ENCODE measurements at regions not wholly inside any gene's neighbourhood (a gene's known extent, or its start where the extent isn't known, plus 50 kb on each side); places are given as distances from the start of the nearest gene placed in this dataset.

DNA sequence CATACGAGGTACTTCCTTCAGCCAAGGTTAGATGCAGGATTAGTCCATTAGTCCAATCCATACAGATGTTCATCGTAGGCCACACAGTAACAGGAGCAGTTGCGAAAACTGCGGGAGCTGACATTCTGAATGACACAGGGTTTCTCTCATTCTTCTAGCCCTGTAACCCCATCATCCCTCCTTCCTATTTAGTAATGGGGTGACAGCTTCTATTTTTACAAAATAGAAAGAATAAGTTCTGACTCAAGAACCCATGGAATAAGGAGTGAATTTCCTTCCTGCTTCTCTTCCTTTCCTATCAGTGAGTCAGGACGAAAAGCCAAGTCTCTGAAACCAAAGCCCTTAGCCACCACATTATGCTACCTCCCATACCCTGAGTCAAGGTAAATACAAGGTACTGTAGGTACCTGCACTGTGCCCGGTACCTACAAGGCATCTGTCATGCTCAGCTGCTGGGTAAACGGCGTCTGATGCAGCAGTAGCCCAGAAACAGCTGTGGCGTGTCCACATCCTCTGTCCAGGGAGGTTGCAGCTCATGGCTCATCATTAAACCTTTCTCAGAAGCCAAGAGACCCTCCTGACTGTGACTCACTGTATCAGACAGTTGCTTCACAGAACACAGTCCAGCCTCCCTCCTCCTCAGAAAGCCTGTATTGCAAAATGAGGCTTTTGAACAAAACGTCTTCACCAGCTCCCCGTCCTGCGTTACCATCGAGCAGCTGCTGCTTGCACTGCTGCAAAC, 84.2 kb downstream of the ESM1 start:
- POLR2A ChIA-PET = no interaction called here
- no peak overlapping the region for H3K27ac Mint-ChIP-seq
- Histone ChIP-seq H3K9me3 (ENCODE audit: control insufficient read depth in 2 of 3, low read length in 3 of 3) (no peaks in the 10 kb centered on the region), H3K4me1 (ENCODE audit: control insufficient read depth in 2 of 2, insufficient read depth in 2 of 2, low read length in 2 of 2) (peaks cover 0 to 10% of the 10 kb centered on the region in 2 donors), H3K27me3 (ENCODE audit: control insufficient read depth in 2 of 2, insufficient read depth in 2 of 2, low read length in 2 of 2) (no peaks in the 10 kb centered on the region), H3K36me3 (ENCODE audit: control insufficient read depth in 2 of 3, insufficient read depth in 3 of 3, low read length in 3 of 3) (no peaks in the 10 kb centered on the region), H3K27ac (ENCODE audit: low read depth, low read length) (no peak overlapping the region), H3K4me3 (ENCODE audit: low read length) (no peak overlapping the region)
- H3K4me1 Mint-ChIP-seq = peaks cover 6 to 38% (median 10%) of the 10 kb centered on the region in 7 donors
- H3K27me3 Mint-ChIP-seq = peaks cover 17 to 64% (median 25%) of the 10 kb centered on the region in 5 donors
- H3K36me3 Mint-ChIP-seq = no peaks in the 10 kb centered on the region
- no peak overlapping the region for H3K4me3 Mint-ChIP-seq
- ATAC-seq (no peak), DNase-seq (no peak)
- CTCF ChIA-PET = interaction anchor here (3.5 kb wide), 1 partner anchor 258 kb away, joined by 13 read pairs; the partner anchor contains the start of gene GPX8
- H3K9me3 Mint-ChIP-seq = no peaks in the 10 kb centered on the region
- intact Hi-C loops (cut with micrococcal nuclease) = loop anchor here in 1 of 2 donors (10.0 kb wide), 1 partner anchor 324 kb away; the partner anchor contains the start of gene MCIDAS

DNA sequence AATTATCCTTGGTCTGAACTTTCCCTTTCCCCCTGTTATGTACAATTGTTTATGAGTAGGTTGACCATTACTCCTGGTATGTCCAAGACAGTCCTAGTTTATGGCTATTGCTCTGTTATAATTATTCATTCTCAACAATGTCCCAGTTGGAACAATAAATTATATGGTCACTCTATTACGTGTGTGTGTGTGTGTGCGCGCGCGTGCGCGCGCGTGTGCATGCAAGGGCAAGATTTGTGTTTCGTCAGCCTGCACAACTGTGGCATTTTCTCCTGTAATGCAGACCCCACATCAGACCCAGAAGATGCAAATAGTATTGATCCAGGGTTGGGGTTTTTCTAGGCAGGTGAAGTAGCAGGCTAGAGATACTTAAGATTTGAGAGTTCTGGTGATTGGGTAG, 88.4 kb downstream of the ESM1 start:
- ChIA-PET POLR2A (no interaction called here), CTCF (interaction anchor here (2.8 kb wide), 1 partner anchor 9 kb away, joined by 10 read pairs; no protein-coding TSS in a partner anchor)
- Histone ChIP-seq H3K27ac (ENCODE audit: low read depth, low read length) (no peak overlapping the region), H3K27me3 (ENCODE audit: control insufficient read depth in 2 of 2, insufficient read depth in 2 of 2, low read length in 2 of 2) (no peaks in the 10 kb centered on the region), H3K4me3 (ENCODE audit: low read length) (no peak overlapping the region), H3K9me3 (ENCODE audit: control insufficient read depth in 2 of 3, low read length in 3 of 3) (no peaks in the 10 kb centered on the region), H3K36me3 (ENCODE audit: control insufficient read depth in 2 of 3, insufficient read depth in 3 of 3, low read length in 3 of 3) (no peaks in the 10 kb centered on the region), H3K4me1 (ENCODE audit: control insufficient read depth in 2 of 2, insufficient read depth in 2 of 2, low read length in 2 of 2) (no peaks in the 10 kb centered on the region)
- Mint-ChIP-seq H3K27ac (no peak overlapping the region), H3K4me1 (peaks cover 1 to 13% (median 5%) of the 10 kb centered on the region in 7 donors), H3K36me3 (no peaks in the 10 kb centered on the region), H3K27me3 (peaks cover 17 to 75% (median 24%) of the 10 kb centered on the region in 5 donors), H3K4me3 (no peak overlapping the region), H3K9me3 (no peaks in the 10 kb centered on the region)
- ATAC-seq = no peak
- DNase-seq = no peak
- intact Hi-C loops (cut with micrococcal nuclease) = no loop called here

DNA sequence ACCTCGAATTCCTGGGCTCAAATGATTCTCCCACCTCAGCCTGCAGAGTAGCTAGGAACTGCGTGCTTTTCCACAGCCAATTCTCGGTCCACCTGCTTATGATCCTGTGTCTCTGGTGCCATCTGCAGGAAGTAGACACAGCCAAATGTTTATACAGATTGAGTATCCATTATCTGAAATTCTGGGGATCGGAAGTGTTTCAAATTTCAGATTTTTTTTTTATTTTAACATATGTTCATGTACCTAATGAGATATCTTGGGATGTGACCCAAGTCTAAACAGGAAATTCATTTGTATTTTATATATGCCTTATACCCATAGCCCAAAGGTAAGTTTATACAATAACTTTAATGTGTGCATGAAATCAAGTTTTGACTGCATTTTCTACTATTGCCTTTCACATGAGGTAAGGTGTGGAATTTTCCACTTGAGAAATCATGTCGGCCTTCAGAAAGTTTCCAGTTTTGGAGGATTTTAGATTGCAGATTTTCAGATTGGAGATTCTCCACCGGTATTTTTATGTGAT, 89.5 kb downstream of the ESM1 start:
- peaks cover 17 to 81% (median 27%) of the 10 kb centered on the region in 5 donors for H3K27me3 Mint-ChIP-seq
- no peak for DNase-seq
- CTCF ChIA-PET = interaction anchor here (0.9 to 2.8 kb wide), 5 partner anchors 10 to 264 kb away, joined by 3 to 10 read pairs (median 6); partner anchors contain the start of gene GPX8

DNA sequence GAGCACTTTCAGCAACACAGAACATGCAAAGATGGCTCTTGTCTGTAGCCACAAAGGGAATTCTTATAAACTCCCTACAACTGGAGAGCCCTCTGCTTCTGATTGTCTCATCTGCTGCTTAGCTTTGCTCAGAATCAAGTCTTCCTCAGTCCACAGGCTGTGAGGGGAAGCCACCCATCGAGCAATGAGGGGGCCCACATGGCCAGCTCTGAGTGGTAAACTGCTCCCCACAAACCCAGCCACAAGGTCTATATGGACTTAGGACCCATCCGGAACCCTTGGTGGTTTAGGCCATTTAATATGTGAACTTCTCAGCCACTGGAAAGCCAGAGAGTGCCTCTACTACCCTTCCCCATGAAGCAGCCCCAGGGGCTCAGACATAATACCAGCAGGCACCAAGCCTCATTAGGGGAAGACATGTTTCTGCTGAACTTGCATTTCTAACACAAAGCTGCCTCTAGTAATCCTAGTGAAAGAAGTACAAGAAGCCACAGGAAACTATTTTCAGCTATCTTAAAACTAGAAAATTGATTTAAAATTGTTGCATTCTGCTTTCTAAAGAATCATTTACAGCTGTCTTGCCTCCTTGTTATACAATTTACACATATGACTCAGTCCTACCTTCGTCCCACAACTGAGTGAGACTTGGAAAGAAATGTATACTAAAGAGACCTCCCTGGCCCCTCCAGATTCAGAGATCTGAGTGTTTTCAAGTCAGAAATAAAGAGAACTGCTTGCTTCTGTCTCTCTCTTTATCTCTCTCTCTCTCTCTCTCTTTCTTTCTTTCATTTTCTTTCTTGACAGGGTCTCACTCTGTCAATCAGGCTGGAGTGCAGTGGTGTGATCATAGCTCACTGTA, 90.2 kb downstream of the ESM1 start:
- peak; percentile 6 for ATAC-seq
- ChIA-PET CTCF (interaction anchor here (0.6 to 2.8 kb wide), 8 partner anchors 10 to 378 kb away, joined by 3 to 10 read pairs (median 6); partner anchors contain the start of gene GPX8), POLR2A (interaction anchor here (0.9 kb wide), 2 partner anchors 13 to 249 kb away, joined by 3 read pairs; no protein-coding TSS in a partner anchor)
- Histone ChIP-seq H3K36me3 (ENCODE audit: control insufficient read depth in 2 of 3, insufficient read depth in 3 of 3, low read length in 3 of 3) (no peaks in the 10 kb centered on the region), H3K4me3 (ENCODE audit: low read length) (no peak overlapping the region), H3K4me1 (ENCODE audit: control insufficient read depth in 2 of 2, insufficient read depth in 2 of 2, low read length in 2 of 2) (no peaks in the 10 kb centered on the region), H3K27me3 (ENCODE audit: control insufficient read depth in 2 of 2, insufficient read depth in 2 of 2, low read length in 2 of 2) (no peaks in the 10 kb centered on the region), H3K27ac (ENCODE audit: low read depth, low read length) (no peak overlapping the region), H3K9me3 (ENCODE audit: control insufficient read depth in 2 of 3, low read length in 3 of 3) (no peaks in the 10 kb centered on the region)
- DNase-seq = no peak
- H3K36me3 Mint-ChIP-seq = no peaks in the 10 kb centered on the region
- intact Hi-C loops (cut with micrococcal nuclease) = loop anchor here in 1 of 2 donors (2.0 kb wide), 1 partner anchor 378 kb away; the partner anchor contains the start of gene SNX18
- peaks cover 19 to 83% (median 28%) of the 10 kb centered on the region in 5 donors for H3K27me3 Mint-ChIP-seq
- H3K9me3 Mint-ChIP-seq = no peaks in the 10 kb centered on the region
- H3K27ac Mint-ChIP-seq = peak overlapping the region in 4 of 9 donors; percentile 2 to 52 (median 38)
- H3K4me3 Mint-ChIP-seq = peak overlapping the region in 8 of 10 donors; percentile 20 to 77 (median 66)
- H3K4me1 Mint-ChIP-seq = peaks cover under 1 to 6% (median 5%) of the 10 kb centered on the region in 7 donors

More for the DNA sequence above, 89.5 kb downstream of the ESM1 start:
- Histone ChIP-seq H3K4me1 (ENCODE audit: control insufficient read depth in 2 of 2, insufficient read depth in 2 of 2, low read length in 2 of 2) (no peaks in the 10 kb centered on the region), H3K27ac (ENCODE audit: low read depth, low read length) (no peak overlapping the region), H3K27me3 (ENCODE audit: control insufficient read depth in 2 of 2, insufficient read depth in 2 of 2, low read length in 2 of 2) (no peaks in the 10 kb centered on the region), H3K4me3 (ENCODE audit: low read length) (no peak overlapping the region), H3K9me3 (ENCODE audit: control insufficient read depth in 2 of 3, low read length in 3 of 3) (no peaks in the 10 kb centered on the region), H3K36me3 (ENCODE audit: control insufficient read depth in 2 of 3, insufficient read depth in 3 of 3, low read length in 3 of 3) (no peaks in the 10 kb centered on the region)
- POLR2A ChIA-PET = no interaction called here
- ATAC-seq = peak; percentile 57
- Mint-ChIP-seq H3K36me3 (no peaks in the 10 kb centered on the region), H3K4me1 (peaks cover 1 to 6% (median 5%) of the 10 kb centered on the region in 7 donors), H3K9me3 (no peaks in the 10 kb centered on the region), H3K27ac (peak overlapping the region in 4 of 9 donors; percentile 2 to 52 (median 38)), H3K4me3 (peak overlapping the region in 8 of 10 donors; percentile 20 to 77 (median 66))
- intact Hi-C loops (cut with micrococcal nuclease) = loop anchor here in 1 of 2 donors (2.0 kb wide), 1 partner anchor 379 kb away; the partner anchor contains the start of gene SNX18

DNA sequence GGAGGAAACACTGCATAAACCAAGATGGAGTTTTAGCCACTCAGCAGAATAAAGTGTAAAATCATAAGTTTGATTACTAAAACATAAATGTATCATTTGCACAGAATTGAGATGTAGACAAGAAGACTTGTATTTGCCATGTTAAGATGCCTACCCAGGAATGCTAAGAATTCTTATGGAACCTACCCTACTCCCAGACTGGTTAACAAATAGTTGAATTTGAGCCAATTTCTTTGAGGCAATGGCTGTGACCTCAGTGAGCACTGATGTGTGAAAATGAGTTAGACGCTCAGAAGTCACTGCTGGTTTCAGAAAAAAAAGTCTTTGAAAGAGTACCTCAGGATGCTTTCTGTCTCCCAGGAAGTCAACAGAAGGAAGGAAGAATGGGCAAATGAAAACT, 95.6 kb downstream of the ESM1 start:
- CTCF ChIA-PET = no interaction called here
- intact Hi-C loops (cut with micrococcal nuclease) = no loop called here
- H3K27me3 Mint-ChIP-seq = peaks cover 30 to 90% (median 38%) of the 10 kb centered on the region in 5 donors

DNA sequence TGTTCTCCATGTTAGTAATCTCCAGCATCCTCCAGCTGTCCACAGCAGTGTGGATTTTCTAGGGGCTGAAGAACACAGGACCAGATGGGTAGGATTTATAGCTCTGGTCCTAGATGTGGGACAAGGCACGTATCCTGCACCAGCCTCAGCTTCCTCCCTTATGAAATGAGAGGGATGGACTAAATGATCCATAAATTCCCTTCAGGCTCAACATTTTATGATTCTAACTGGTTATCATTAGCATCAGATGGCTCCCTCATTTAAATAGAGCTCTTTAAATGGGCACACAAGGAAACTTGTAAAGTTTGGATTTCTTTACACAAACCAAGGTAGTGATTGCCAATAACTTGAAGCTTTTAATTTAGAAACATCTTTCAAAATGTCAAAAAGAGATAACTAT, 97.7 kb downstream of the ESM1 start:
- CTCF ChIA-PET = interaction anchor here (1.3 to 2.3 kb wide), 2 partner anchors 11 to 371 kb away, joined by 3 to 6 read pairs; partner anchors contain the start of gene SNX18
- Histone ChIP-seq H3K27me3 (ENCODE audit: control insufficient read depth in 2 of 2, insufficient read depth in 2 of 2, low read length in 2 of 2) (peaks cover 5 to 16% of the 10 kb centered on the region in 2 donors), H3K36me3 (ENCODE audit: control insufficient read depth in 2 of 3, insufficient read depth in 3 of 3, low read length in 3 of 3) (no peaks in the 10 kb centered on the region), H3K4me3 (ENCODE audit: low read length) (no peak overlapping the region), H3K4me1 (ENCODE audit: control insufficient read depth in 2 of 2, insufficient read depth in 2 of 2, low read length in 2 of 2) (no peaks in the 10 kb centered on the region), H3K9me3 (ENCODE audit: control insufficient read depth in 2 of 3, low read length in 3 of 3) (no peaks in the 10 kb centered on the region), H3K27ac (ENCODE audit: low read depth, low read length) (no peak overlapping the region)
- peaks cover 0 to 9% (median 3%) of the 10 kb centered on the region in 5 donors for H3K36me3 Mint-ChIP-seq
- ATAC-seq (no peak), DNase-seq (no peak)
- intact Hi-C loops (cut with micrococcal nuclease) = no loop called here
- H3K4me3 Mint-ChIP-seq = no peak overlapping the region
- H3K27ac Mint-ChIP-seq = no peak overlapping the region
- POLR2A ChIA-PET = no interaction called here
- H3K4me1 Mint-ChIP-seq = peaks cover 6 to 14% (median 8%) of the 10 kb centered on the region in 7 donors
- H3K27me3 Mint-ChIP-seq = peaks cover 47 to 92% (median 52%) of the 10 kb centered on the region in 5 donors
- no peaks in the 10 kb centered on the region for H3K9me3 Mint-ChIP-seq

More for the DNA sequence above, 95.6 kb downstream of the ESM1 start:
- Mint-ChIP-seq H3K4me3 (no peak overlapping the region), H3K36me3 (peaks cover 0 to 4% (median 0%) of the 10 kb centered on the region in 5 donors), H3K27ac (no peak overlapping the region), H3K9me3 (no peaks in the 10 kb centered on the region), H3K4me1 (peaks cover 0 to 1% (median 0%) of the 10 kb centered on the region in 7 donors)
- POLR2A ChIA-PET = no interaction called here
- peaks cover 0 to 4% of the 10 kb centered on the region in 2 donors for H3K27me3 ChIP-seq (ENCODE audit: control insufficient read depth in 2 of 2, insufficient read depth in 2 of 2, low read length in 2 of 2)
- no peak overlapping the region for H3K4me3 ChIP-seq (ENCODE audit: low read length)
- H3K36me3 ChIP-seq (ENCODE audit: control insufficient read depth in 2 of 3, insufficient read depth in 3 of 3, low read length in 3 of 3) = no peaks in the 10 kb centered on the region
- H3K27ac ChIP-seq (ENCODE audit: low read depth, low read length) = no peak overlapping the region
- DNase-seq (no peak), ATAC-seq (no peak)
- no peaks in the 10 kb centered on the region for H3K9me3 ChIP-seq (ENCODE audit: control insufficient read depth in 2 of 3, low read length in 3 of 3)
- no peaks in the 10 kb centered on the region for H3K4me1 ChIP-seq (ENCODE audit: control insufficient read depth in 2 of 2, insufficient read depth in 2 of 2, low read length in 2 of 2)
